ENCODE measurements at regions not wholly inside any gene's neighbourhood (a gene's known extent, or its start where the extent isn't known, plus 50 kb on each side); places are given as distances from the start of the nearest gene placed in this dataset.
"Not testable (repeated sequence)": the region's sequence is repeated elsewhere in the genome, so short reads cannot be mapped to it uniquely, and the experiment has no call there.

DNA sequence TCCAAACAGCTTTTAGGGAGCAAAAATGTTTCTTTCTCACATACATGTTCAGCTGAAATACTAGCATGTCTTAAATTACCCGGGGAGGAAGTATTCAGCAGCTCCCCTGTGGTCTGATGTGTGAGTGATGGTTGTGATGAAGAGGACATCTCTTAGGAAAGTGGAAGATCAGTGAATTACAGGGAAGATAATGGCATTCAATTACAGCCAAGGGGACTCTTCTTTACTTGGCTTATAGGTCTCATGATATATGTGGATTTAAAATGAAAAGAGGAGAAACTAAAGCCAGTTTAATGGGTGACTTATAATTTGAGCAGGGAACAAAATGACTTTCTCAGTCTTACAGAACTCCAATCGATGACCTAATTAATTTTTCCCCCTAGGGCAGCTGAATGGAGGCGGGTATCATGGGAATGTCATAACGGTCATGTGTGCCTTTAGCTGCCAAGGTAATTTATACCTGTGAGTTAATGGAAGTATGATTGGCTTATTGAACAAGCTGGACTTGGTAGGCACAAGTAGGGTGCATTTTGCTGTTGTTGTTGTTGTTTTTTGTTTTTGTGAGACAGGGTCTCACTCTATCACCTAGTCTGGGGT lies 198.8 kb downstream of the HIPK3 start:
- no peak for DNase-seq

DNA sequence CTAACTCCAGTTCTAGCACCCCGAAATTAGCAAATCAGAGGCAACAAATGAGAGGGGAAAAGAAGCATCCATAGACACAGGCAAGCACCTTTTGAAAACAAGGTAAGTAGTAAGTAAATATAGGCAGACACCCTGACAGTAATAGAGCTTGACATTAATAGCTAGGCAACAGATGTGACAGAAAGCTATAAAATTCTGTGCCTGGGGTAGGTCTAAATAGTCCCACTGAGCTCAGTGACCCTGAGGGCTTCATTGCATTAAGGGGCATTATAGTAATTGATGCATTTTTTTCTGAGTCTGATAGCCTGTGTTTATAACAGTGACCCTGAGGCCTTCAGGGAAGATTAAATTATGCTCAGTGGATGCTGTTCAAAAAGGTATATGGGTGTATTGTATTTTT lies 197.1 kb downstream of the HIPK3 start:
- no peak for DNase-seq

DNA sequence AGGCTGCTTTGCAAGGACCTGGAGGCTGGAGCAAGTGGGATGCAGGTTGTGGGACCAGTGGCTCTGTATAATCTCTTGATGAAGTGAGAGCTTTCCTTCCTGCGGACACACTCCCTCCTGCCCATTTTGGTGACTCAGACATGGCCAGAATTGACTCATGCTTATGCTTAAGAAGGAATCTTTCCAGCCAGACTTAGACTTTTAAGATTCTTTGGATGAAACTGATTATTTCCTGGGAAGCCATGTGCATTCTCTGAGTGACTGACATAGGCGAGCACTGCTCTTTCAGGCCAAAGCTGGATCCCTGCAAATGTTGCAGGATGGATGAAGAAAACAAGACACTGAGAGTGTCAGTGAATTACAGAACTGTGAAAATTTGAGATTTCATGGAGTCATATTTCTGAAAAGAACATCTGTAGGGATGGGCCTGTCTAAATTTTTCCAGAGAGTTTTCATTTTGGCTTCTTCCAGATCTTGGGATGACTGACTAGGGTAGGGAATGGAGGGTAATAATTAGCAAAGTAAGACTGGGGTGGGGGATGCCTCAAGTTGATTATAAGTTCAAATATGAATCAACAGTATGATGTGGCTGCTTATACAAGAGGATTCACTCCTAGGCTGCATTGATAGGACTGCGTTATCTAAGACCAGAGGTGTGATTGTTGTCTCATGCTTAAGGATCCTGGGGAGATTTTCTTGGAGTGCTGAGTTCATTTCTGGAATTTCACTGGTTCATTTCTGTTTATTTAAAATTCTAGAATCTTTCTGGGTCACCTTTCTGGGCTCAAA lies 195.8 kb downstream of the HIPK3 start:
- no peak for DNase-seq

DNA sequence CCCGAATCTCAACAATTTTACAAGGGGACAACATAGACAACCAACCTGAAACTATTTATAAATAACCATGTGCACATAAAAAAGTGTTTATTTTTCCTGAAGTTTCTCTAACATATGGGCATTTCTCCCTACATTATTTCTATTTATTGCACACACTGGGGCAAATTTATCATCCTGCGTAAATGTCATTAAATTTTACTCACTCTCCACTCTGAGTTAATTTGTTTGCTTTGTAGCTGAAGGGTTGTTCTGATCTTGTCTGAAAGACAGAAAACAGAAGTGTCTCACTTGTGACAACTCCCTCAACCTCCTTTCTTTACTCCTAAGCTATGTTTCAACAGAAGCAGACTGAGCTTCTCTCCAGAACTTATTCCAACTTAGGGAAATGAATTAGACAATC lies 194.2 kb downstream of the HIPK3 start:
- DNase-seq = no peak

DNA sequence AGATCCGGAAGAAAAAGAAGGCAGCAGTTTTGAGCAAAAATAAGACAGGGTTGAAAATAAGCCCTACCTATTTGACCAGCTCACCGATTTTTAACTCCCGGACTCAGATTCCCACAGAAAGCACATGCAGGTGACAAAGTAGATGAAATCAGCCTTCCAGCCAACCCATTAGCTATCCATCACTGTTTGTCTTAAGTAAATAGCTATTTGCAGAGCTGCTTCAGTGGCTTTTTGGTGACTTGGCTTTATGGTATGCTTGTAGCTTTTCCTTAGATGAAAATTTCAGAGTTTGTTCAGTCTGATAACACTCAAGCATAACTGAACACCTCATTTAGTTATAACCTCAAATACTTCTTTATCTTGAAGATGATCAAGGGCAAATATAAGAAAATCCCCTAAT lies 192.6 kb downstream of the HIPK3 start:
- DNase-seq = no peak

DNA sequence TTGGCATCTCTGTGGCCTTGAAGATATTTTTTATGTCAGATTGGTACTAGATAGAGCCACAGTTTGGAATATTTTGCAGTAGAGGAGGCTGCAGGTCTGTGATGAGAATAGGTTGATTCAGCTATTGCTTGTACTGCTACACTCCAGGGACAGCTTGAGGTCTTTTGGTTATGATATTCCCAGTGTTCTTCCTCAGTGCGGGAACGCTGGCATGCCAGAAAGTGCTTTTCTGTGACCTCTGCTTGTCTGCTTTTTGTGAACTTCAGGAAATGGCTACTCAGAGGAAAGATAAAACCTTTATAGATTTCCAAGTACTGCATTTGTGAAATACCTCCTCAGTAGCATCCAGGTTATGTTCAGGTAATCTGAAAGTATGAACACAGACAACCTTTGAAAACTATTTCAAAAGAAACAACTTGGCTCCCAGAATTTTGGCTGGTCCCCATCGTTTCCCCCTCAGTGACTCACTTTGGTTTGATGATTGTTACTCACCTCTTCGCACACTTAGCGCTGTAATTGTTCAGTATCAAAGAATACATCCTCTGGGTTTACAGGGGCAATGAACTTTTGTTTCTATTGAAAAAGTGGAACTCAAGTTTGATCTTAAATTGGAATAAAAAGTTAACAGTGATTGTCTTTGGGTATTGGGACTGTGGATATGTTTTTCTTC lies 191.4 kb downstream of the HIPK3 start:
- DNase-seq = no peak

DNA sequence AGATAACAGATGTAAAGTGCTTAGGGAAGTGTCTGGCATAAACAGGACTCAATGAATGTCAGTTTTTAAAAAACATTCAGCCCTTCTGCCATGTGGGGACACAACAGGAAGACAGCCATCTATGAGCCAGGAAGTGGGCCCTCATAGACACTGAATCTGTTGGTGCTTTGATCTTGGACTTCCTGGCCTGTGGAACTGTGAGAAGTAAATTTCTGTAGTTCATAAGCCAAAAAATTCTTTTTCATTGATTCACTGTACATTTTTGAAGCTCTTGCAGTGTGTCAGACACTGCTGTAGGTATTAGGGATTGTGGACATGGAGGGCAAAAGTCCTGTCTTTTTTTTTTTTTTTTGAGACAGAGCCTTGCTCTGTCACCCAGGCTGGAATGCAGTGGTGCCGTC lies 188.6 kb downstream of the HIPK3 start:
- no peak for DNase-seq

DNA sequence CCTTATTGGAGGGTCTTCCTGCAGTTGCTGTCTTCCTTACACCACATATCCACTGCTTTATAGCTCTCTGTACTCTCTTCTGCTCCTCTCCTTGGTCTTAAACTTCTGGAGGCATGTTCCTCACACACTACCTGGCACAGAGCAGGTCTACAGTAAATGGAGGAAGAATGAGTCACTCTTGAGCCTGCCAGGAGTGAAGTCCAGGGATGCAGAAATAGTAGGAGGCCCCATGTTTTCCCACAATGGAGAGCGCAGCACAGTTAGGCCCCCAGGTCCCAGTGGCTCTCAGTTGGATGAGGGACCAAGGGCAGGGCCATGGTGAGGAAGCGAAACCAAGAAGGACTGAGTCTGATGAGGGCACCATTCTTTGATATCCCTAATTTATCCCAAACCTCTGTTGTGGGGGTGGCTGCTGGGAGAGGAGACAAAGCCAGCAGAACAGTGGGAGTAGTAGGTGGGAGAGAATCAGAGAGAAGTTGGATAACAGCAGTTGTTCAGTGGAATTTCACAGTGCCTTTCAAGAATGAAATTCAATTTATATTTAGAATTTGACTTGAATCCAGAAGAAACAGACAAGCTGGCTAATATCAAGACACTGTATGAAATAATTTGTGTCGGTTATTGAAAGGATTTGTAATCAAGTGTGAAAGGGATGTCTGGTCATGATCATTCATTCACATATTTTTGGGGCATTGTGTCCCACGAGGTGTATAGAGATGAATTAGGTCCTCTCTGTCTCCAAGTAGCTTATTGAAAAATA lies 187.8 kb downstream of the HIPK3 start:
- DNase-seq = no peak

DNA sequence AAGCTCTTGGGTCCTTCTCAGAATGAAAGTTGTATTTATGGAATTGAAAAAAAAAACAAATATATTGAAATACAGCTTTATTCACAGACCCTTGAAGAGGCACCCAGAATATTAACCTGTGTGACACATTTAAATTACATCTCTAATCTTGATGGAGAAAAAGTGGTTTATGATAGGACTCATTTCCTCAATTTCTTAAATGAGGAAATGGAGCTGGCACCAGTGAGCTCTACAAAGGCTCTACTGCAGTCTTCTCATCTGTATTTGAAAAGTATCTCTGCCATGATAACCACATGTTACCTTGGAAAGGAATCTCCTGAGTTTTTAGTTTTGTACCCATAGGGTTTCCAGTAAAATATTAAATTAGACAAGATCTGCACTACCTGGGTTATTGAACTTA lies 186.5 kb downstream of the HIPK3 start:
- no peak for DNase-seq

DNA sequence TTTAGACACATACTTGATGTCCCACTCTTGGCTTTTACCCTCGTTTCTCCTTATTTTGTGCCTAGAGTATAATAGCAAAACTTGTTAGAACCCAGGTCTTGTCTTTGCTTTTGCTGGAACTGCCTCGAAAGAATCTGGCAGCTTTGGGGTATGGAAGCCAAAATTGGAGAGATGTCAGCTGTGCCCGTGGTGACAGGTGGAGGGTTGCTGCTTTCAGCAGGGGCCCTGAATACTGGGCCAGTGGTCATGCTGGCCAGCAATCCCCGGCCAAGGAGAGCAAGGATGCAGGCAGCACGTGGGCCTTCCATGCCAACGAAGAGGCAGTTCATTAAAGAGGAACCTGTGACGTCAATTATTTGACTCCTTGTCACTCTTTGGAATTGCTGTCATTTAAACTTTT lies 181.1 kb downstream of the HIPK3 start:
- no peak for DNase-seq

DNA sequence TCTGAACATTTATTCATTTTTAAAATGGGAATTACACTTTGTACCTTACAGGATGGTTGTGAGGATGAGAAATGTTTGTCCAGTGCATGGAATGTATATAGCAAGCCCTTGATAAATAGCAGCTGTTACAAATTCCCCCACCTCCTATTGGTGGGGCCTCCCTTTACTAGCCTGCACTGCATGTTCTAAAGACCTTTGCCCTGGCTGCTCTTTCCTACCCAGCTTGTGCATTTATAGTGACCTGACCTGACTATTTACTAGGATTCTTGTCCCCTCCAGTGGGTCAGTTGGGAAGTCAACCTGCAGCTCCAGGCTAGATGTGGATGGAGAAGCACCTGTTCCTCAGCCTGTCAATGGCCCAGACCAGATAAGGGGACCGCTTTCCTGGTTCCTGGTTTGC lies 180.3 kb downstream of the HIPK3 start:
- no peak for DNase-seq

DNA sequence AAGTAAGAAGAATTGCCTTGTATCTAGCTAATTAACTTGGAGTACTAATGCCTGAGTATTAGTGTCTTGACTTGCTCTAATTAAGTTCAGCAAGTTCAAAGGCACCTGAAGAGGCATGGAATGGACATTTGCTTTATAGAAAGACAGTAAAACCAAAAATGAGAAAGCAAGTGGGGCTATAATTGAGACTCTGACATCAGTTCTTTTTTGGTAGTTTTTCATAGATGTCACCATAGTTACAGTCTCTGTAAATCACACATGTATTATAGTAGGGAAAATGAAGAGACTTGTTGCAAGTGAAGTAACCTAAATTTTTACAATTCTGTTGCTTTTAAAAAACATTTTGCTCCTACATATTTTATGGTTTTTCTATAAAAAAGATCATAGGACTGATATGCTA lies 178.0 kb downstream of the HIPK3 start:
- DNase-seq = no peak

DNA sequence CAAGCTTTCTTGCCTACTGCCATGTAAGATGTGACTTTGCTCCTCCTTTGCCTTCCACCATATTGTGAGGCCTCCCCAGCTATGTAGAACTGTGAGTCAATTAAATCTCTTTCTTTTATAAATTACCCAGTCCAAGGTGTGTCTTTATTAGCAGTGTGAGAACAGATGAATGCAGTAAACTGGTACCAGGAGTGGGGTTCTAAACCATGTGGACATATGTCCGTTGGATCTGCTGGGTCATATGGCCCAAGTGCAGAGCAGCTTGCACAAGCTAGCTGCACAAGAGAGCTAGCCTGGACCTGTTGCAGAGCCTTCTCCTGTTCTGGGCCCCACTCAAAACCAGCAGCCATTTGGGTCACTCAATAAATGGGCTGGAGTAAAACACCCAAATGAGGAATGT lies 177.1 kb downstream of the HIPK3 start:
- no peak for DNase-seq

DNA sequence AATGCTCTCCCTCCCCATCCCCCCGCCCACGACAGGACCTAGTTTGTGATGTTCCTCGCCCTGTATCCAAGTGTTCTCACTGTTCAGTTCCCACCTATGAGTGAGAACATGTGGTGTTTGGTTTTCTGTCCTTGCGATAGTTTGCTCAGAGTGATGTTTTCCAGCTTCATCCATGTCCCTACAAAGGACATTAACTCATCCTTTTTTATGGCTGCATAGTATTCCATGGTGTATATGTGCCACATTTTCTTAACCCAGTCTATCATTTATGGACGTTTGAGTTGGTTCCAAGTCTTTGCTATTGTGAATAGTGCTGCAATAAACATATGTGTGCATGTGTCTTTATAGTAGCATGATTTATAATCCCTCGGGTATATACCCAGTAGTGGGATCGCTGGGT lies 171.3 kb downstream of the HIPK3 start:
- DNase-seq = not testable (repeated sequence)

DNA sequence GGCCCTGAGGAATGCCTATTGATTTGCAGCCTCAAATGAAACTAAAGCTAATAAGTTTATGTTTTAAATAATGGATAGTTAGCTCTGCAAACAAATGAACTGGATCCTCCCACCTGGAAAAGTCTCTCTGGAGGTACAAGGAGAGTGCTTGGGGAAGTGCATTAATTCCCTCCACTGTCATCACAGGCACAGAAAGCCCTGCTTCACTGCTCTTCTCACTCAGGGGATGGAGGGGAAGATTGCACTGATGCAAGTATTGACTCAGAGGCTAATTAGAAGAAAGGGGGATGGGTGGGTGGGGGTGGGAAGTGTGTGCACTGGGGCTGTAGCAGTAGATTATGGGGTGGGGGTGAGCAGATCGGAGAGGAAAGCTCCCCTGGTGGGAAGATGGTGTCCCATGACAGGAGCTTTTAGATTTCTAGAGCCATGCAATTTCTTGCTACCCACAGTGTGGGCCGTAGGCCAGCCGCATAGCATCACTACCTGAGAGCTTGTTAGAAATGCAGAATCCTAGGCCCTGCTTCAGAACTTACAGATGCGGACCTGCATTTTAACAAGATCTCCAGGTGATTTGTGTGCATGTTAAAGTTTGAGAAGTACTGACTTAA lies 163.9 kb downstream of the HIPK3 start:
- no peak for DNase-seq

DNA sequence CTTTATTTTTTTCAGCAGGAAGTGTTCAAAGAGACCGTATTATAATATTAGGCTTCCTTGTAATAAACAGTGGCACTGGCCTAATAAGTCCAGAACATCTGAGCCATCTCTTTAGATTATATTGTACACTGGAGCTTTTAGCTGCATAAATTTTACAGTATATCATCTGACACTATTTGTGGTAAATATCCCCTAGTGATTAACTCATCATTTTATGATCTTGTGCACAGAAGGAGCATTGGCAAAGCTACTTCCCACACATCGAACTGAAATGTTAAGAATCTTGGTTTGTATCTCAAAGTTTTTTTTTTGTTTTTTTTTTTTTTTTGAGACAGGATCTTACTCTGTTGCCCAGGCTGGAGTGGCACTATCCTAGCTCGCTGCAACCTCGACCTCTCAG lies 162.7 kb downstream of the HIPK3 start:
- no peak for DNase-seq

DNA sequence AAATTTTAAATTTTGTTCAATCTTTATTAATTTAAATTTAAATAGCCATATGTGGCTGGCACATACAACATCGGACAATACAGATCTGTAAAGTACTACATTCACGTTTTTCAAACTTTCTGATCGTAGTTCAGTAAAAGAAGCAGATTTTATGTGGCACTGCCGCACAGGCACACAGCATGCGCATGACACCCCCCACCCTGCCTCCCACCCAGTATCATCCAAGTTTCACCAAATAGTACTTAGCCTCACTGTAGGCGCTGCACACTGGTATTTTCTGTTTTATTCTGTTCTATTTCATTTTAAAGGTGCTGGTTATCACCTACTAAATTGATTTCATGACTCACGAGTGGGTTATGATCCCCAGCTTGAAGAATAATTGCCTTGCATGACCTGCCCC lies 159.9 kb downstream of the HIPK3 start:
- DNase-seq = no peak

DNA sequence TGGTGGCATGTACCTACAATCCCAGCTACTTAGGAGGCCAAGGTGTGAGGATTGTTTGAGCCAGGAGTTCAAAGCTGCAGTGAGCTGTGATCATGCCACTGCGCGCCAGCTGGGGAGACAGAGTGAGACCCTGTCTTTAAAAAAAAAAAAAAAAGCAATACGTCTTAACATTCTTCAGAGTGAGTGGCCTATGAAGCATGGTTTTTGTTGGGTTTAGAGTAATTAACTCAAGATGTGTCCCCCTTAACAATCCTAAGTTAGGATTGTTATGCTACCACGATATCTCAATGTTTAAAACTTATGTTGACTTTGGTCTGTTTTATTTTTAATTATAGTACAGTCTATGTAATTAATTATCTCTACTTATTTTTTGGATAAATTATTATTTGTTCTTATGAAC lies 156.1 kb downstream of the HIPK3 start:
- DNase-seq = no peak

DNA sequence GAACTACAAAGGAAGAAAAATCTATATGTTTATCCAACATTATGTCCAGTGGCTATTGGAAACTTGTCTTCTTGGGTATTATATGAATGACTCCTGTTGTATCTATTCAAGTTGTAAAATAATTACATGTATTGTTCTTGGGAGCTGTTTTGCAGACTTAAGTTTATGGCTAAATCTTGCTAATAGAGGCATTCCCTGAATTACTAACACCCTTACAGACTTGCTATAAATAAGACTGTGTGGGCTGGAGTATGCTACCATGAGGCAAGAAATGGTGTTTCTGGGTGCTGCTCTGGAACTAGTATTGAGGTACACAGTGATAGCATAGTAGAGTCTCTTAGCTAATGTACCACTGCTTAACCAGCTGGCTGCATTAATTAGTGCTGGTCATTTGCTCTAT lies 155.1 kb downstream of the HIPK3 start:
- no peak for DNase-seq

DNA sequence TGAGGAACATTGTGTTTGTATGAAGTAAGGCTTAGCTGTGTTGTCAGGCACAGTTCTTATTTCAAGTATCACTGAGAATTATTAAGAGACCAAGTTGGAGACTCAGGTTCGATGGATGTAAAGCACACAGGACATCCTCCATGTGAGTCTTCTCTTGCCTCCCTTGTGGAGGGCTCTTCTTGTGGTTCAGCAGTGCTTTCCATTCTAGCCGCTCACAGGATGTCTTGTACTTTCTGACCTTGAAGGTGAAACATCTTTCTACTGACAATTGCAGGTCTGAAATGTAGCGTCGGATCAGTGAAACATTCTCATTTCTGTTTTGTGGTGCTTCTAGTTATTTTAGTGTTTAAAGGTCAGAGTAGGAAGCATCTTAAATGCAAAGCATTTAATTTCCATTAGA lies 154.6 kb downstream of the HIPK3 start:
- no peak for DNase-seq

DNA sequence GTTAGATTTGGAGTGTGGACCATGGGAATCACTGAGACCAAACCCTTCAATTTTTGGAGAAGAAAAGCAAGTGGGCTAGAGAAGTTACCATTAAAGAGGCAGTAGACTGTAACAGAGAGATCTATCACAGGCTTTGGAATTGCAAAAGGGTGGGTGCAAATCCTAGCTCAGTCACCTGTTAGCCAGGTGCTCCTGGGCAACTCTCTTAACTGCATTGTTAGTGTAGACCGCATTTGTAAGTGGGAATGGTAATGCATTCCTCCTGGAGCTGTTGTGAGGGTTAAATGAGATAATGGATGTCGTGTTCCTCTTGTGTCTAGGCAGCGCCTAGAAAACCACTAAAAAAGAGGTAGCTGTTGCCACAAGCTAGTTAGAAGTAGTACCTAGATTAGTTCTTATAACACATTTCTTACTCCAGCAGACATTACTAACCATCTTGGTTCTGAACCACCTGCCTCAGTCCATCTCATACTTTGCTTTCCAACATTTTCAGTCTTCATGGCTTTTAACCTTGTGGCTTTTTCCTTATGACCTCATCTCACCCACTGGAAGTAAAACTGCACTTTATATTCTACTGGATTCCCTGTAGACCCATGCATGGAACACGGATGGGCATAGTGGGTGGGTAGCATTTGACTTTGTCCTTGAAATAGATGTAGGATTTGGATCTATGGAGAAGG lies 153.0 kb downstream of the HIPK3 start:
- no peak for DNase-seq

All from activated T-cell treated with anti-CD3 and anti-CD28 coated beads, Interleukin-2, amount 50 U/mL, for 1 hour (primary cell).